ENCODE measurements at regions not wholly inside any gene's neighbourhood (a gene's known extent, or its start where the extent isn't known, plus 50 kb on each side); places are given as distances from the start of the nearest gene placed in this dataset.
A peak's percentile ranks its signal among the peaks of the same experiment; 100 is the strongest.
"Not testable (repeated sequence)": the region's sequence is repeated elsewhere in the genome, so short reads cannot be mapped to it uniquely, and the experiment has no call there.

GRCh38 chr1:69103213-69103612 lies 464.5 kb upstream of the LRRC7 start:
- H3K9me3 ChIP-seq: no peaks in the 10 kb centered on the region
- H3K4me3 ChIP-seq: no peak overlapping the region
- DNase-seq (no peak), ATAC-seq (no peak)
- no peaks in the 10 kb centered on the region for H3K27me3 ChIP-seq (ENCODE audit: insufficient read depth in 3 of 3, low read length in 2 of 3)
- TF ChIP-seq, protein P1, sequence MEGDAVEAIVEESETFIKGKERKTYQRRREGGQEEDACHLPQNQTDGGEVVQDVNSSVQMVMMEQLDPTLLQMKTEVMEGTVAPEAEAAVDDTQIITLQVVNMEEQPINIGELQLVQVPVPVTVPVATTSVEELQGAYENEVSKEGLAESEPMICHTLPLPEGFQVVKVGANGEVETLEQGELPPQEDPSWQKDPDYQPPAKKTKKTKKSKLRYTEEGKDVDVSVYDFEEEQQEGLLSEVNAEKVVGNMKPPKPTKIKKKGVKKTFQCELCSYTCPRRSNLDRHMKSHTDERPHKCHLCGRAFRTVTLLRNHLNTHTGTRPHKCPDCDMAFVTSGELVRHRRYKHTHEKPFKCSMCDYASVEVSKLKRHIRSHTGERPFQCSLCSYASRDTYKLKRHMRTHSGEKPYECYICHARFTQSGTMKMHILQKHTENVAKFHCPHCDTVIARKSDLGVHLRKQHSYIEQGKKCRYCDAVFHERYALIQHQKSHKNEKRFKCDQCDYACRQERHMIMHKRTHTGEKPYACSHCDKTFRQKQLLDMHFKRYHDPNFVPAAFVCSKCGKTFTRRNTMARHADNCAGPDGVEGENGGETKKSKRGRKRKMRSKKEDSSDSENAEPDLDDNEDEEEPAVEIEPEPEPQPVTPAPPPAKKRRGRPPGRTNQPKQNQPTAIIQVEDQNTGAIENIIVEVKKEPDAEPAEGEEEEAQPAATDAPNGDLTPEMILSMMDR (IDR thresholded peaks at IDR 0.05): no peak
- no peaks in the 10 kb centered on the region for H3K36me3 ChIP-seq (ENCODE audit: insufficient read depth in 1 of 2, low read depth in 1 of 2)
- H3K27ac ChIP-seq: no peak overlapping the region
- no peaks in the 10 kb centered on the region for H3K4me1 ChIP-seq
- intact Hi-C loops (cut with DNase I): no loop called here

GRCh38 chr1:69103705-69104385 lies 463.9 kb upstream of the LRRC7 start:
- no peak overlapping the region for H3K27ac ChIP-seq
- H3K4me1 ChIP-seq: no peaks in the 10 kb centered on the region
- H3K27me3 ChIP-seq (ENCODE audit: insufficient read depth in 3 of 3, low read length in 2 of 3): no peaks in the 10 kb centered on the region
- ATAC-seq (no peak), DNase-seq (no peak)
- TF ChIP-seq, protein P1 (IDR thresholded peaks at IDR 0.05): no peak
- no peak overlapping the region for H3K4me3 ChIP-seq
- no peaks in the 10 kb centered on the region for H3K36me3 ChIP-seq (ENCODE audit: insufficient read depth in 1 of 2, low read depth in 1 of 2)
- no peaks in the 10 kb centered on the region for H3K9me3 ChIP-seq
- WGBS, 3 donors: 70 to 75% (median 73%) methylated on average over 2 of the region's 2 CpGs
- intact Hi-C loops (cut with DNase I): no loop called here

DNA sequence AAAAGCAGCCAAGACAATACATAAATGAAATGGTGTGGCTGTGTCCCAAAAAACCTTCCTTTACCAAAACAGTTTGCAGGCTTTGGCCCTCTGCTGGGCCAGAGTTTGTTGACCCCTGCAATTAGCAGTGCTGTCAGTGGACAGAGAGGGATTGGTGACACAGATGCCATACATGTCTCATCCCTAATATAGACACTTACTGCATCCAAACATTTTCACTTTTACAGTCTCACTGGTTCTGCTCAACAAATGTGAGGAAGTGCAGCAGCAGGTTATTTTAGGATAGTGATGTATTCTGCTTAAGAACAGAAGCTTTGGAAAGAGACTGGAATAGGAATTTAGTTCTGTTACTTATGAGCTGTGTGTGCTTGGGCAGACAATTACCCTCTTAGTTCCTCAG lies 462.8 kb upstream of the LRRC7 start:
- DNase-seq (no peak), ATAC-seq (peak in 2 of 4 donors; percentile 40 to 48)
- intact Hi-C loops (cut with DNase I): no loop called here
- TF ChIP-seq, protein P1 (IDR thresholded peaks at IDR 0.05): no peak
- H3K27me3 ChIP-seq (ENCODE audit: insufficient read depth in 3 of 3, low read length in 2 of 3): no peaks in the 10 kb centered on the region
- H3K9me3 ChIP-seq: no peaks in the 10 kb centered on the region
- H3K27ac ChIP-seq: no peak overlapping the region
- H3K4me1 ChIP-seq: no peaks in the 10 kb centered on the region
- no peak overlapping the region for H3K4me3 ChIP-seq
- H3K36me3 ChIP-seq (ENCODE audit: insufficient read depth in 1 of 2, low read depth in 1 of 2): no peaks in the 10 kb centered on the region

- no peaks in the 10 kb centered on the region for H3K36me3 ChIP-seq (ENCODE audit: insufficient read depth in 1 of 2, low read depth in 1 of 2)
- H3K27ac ChIP-seq: no peak overlapping the region
- TF ChIP-seq, protein P1 (IDR thresholded peaks at IDR 0.05): no peak
- ATAC-seq (no peak), DNase-seq (no peak)
- H3K4me1 ChIP-seq: no peaks in the 10 kb centered on the region
- H3K9me3 ChIP-seq: no peaks in the 10 kb centered on the region
- H3K27me3 ChIP-seq (ENCODE audit: insufficient read depth in 3 of 3, low read length in 2 of 3): no peaks in the 10 kb centered on the region
- 83 to 91% (median 84%) methylated on average over 4 of the region's 4 CpGs for WGBS, 3 donors
- no peak overlapping the region for H3K4me3 ChIP-seq
- intact Hi-C loops (cut with DNase I): no loop called here
Measured at GRCh38 chr1:69109277-69109676, 458.4 kb upstream of the LRRC7 start.

DNA sequence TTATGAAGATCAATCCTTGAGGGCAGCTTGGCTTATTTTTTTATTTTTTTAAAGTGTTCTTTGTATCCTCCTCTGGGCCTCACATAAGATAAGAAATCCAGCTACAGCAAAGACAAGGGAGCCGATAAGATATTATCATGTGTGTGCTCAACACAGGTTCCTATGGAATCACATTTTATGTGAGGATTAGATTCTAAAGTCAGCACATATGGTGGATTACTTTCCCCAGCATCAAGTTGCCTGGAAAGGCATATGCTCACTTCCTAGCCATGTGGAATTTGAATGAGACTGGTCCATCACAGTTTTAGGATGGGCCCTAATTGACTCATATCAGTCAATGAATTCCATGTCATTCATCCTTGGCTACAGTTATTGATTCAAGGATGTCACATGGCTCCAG lies 456.9 kb upstream of the LRRC7 start:
- H3K9me3 ChIP-seq: no peaks in the 10 kb centered on the region
- intact Hi-C loops (cut with DNase I): no loop called here
- 22 to 41% (median 32%) methylated on average over 1 of the region's 1 CpG for WGBS, 3 donors
- H3K4me3 ChIP-seq: no peak overlapping the region
- no peaks in the 10 kb centered on the region for H3K27me3 ChIP-seq (ENCODE audit: insufficient read depth in 3 of 3, low read length in 2 of 3)
- H3K4me1 ChIP-seq: no peaks in the 10 kb centered on the region
- DNase-seq (no peak), ATAC-seq (no peak)
- H3K36me3 ChIP-seq (ENCODE audit: insufficient read depth in 1 of 2, low read depth in 1 of 2): no peaks in the 10 kb centered on the region
- no peak overlapping the region for H3K27ac ChIP-seq
- TF ChIP-seq, protein P1 (IDR thresholded peaks at IDR 0.05): no peak

- H3K4me3 ChIP-seq; H3K9me3 ChIP-seq; H3K27me3 ChIP-seq (ENCODE audit: insufficient read depth in 3 of 3, low read length in 2 of 3); H3K4me1 ChIP-seq; ATAC-seq; H3K36me3 ChIP-seq (ENCODE audit: insufficient read depth in 1 of 2, low read depth in 1 of 2); intact Hi-C loops (cut with DNase I); H3K27ac ChIP-seq: not testable (repeated sequence)
- peak in 1 of 2 donors; percentile 32 for DNase-seq
- WGBS, 3 donors: 81 to 90% (median 88%) methylated on average over 24 of the region's 24 CpGs
Measured at GRCh38 chr1:69120126-69120741, 447.5 kb upstream of the LRRC7 start.

All from psoas muscle (tissue), 7 donors.